NK-92 (cell line): ENCODE measurements at regions not wholly inside any gene's neighbourhood (a gene's known extent, or its start where the extent isn't known, plus 50 kb on each side); places are given as distances from the start of the nearest gene placed in this dataset.

Experiments
- DNase-seq: peaks from one replicate; lab custom pipeline; 2025; ENCODE audit not compliant: unreplicated experiment; lab: John Stamatoyannopoulos, UW

GRCh38 chr2:60652832-60653340 lies 99.4 kb upstream of the BCL11A start:
- DNase-seq: no peak

GRCh38 chr2:60657673-60658072 lies 98.4 kb upstream of the PAPOLG start:
- no peak for DNase-seq

- no peak for DNase-seq
Measured at GRCh38 chr2:60659026-60659425, 97.0 kb upstream of the PAPOLG start.

GRCh38 chr2:60661073-60661738 lies 94.9 kb upstream of the PAPOLG start:
- no peak for DNase-seq

- DNase-seq: no peak
Measured at GRCh38 chr2:60662781-60663180, 93.3 kb upstream of the PAPOLG start.

GRCh38 chr2:60671966-60672365 lies 84.1 kb upstream of the PAPOLG start:
- no peak for DNase-seq

GRCh38 chr2:60674524-60675165 lies 81.4 kb upstream of the PAPOLG start:
- DNase-seq: peak; percentile 4

GRCh38 chr2:60675301-60675700 lies 80.8 kb upstream of the PAPOLG start:
- DNase-seq: no peak

GRCh38 chr2:60676706-60677330 lies 79.2 kb upstream of the PAPOLG start:
- DNase-seq: no peak

- no peak for DNase-seq
Measured at GRCh38 chr2:60677356-60677755, 78.7 kb upstream of the PAPOLG start.

- no peak for DNase-seq
Measured at GRCh38 chr2:60678551-60678950, 77.5 kb upstream of the PAPOLG start.

GRCh38 chr2:60679036-60679780 lies 76.9 kb upstream of the PAPOLG start:
- no peak for DNase-seq

GRCh38 chr2:60693551-60693950 lies 62.5 kb upstream of the PAPOLG start:
- no peak for DNase-seq

- DNase-seq: no peak
Measured at GRCh38 chr2:60695793-60696192, 60.3 kb upstream of the PAPOLG start.

GRCh38 chr2:60699617-60700016 lies 56.5 kb upstream of the PAPOLG start:
- no peak for DNase-seq

- DNase-seq: no peak
Measured at GRCh38 chr2:60706021-60706420, 50.0 kb upstream of the PAPOLG start.
